B cell (primary cell): ENCODE measurements at regions not wholly inside any gene's neighbourhood (a gene's known extent, or its start where the extent isn't known, plus 50 kb on each side); places are given as distances from the start of the nearest gene placed in this dataset.

ENCODE experiments used
- CTCF ChIP-seq: fragments of 200-600 bp; IDR thresholded peaks from one replicate; pipeline ENCODE4 v1.8.0; 2022; ENCODE audit warnings: antibody characterized with exemption, mild to moderate bottlenecking
- EZH2 ChIP-seq: IDR thresholded peaks from 2 replicates; pipeline ENCODE4 v1.6.1; 2012; ENCODE audit warnings: borderline replicate concordance, low read depth, mild to moderate bottlenecking, moderate library complexity, low read length; ENCODE audit not compliant: insufficient read depth, poor library complexity, severe bottlenecking

- TF ChIP-seq CTCF (no peak), EZH2 (no peak)
Observed at GRCh38 chr6:115680621-115681020, 380.1 kb downstream of the FRK start.
